Vagina (tissue), 2 donors: ENCODE measurements at regions not wholly inside any gene's neighbourhood (a gene's known extent, or its start where the extent isn't known, plus 50 kb on each side); places are given as distances from the start of the nearest gene placed in this dataset.

Experiments
- DNase-seq, 2 donors: peaks; one replicate each; pipeline ENCODE4 v3.0.0-alpha.2; 2017; ENCODE audit errors: extremely low spot score in 2 of 2
- H3K27ac ChIP-seq: fragments of 200-600 bp; sonication (generic); one replicate; pipeline ENCODE4 v1.5.1; 2019
- H3K27me3 ChIP-seq: fragments of 200-600 bp; sonication (generic); one replicate; pipeline ENCODE4 v1.5.1; 2019
- H3K36me3 ChIP-seq, 2 donors: fragments of 200-600 bp; sonication (generic); one replicate each; pipeline ENCODE4 v1.5.1; 2017 to 2019
- H3K4me1 ChIP-seq: fragments of 200-600 bp; sonication (generic); one replicate; pipeline ENCODE4 v1.5.1; 2019
- H3K4me3 ChIP-seq, 2 donors: fragments of 200-600 bp; sonication (generic); 1 replicate in 1 of 2; 2 replicates in 1 of 2; pipeline ENCODE4 v1.5.1; 2016 to 2019
- H3K9me3 ChIP-seq: fragments of 200-600 bp; sonication (generic); one replicate; pipeline ENCODE4 v1.5.1; 2019
- CTCF ChIP-seq, 3 experiments: fragments of 450-650 bp in 2 of 3; fragments of 200-600 bp in 1 of 3; sonication (generic) in 1 of 3; IDR thresholded peaks; one replicate each; pipeline ENCODE4 v1.5.1; 2017 to 2019; ENCODE audit warnings: antibody characterized with exemption in 3 of 3, mild to moderate bottlenecking in 2 of 3, moderate library complexity in 2 of 3
- POLR2A ChIP-seq, 2 donors: fragments of 450-650 bp; IDR thresholded peaks; one replicate each; pipeline ENCODE4 v1.6.1; 2017; ENCODE audit warnings: antibody characterized with exemption in 2 of 2, mild to moderate bottlenecking in 2 of 2, moderate library complexity in 2 of 2
- POLR2AphosphoS5 ChIP-seq, 2 donors: sonication (generic); formaldehyde crosslinking; IDR thresholded peaks; one replicate each; pipeline ENCODE4 v1.9.0; 2017; ENCODE audit warnings: antibody characterized with exemption in 2 of 2, mild to moderate bottlenecking in 2 of 2, low read depth in 1 of 2; ENCODE audit not compliant: insufficient read depth in 1 of 2
- intact Hi-C: fragments of 100-400 bp; cut with DNase I; formaldehyde crosslinking; loops from one replicate; pipeline ENCODE4 v1.15.1; 2023

DNA sequence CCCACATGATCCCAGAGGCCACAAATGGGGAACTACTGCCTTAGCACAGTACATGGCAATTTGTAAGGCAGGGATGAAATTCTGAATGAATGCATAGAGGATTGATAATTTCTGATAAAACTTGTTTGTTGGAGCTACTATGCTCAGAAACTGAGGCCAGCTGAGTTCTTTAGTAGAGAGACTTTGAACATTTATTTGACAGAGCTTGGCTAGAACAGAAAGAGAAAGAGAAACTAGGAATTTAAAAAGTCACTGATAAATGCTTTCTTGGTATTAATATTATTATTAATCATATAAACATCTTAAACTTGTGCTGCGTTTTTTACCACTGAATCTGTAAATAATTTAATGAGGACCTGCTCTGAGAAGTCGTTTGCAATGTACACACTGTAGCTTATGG, 923.7 kb upstream of the CNTNAP5 start:
- Histone ChIP-seq H3K9me3 (no peaks in the 10 kb centered on the region), H3K4me1 (peaks cover 7% of the 10 kb centered on the region), H3K27me3 (no peaks in the 10 kb centered on the region), H3K27ac (no peak overlapping the region), H3K36me3 (no peaks in the 10 kb centered on the region), H3K4me3 (no peak overlapping the region)
- no peak for DNase-seq
- intact Hi-C loops: no loop called here
- TF ChIP-seq POLR2A (IDR thresholded peaks at IDR 0.05) (no peak), CTCF (IDR thresholded peaks at IDR 0.05) (no peak), POLR2AphosphoS5 (IDR thresholded peaks at IDR 0.05; ENCODE audit: insufficient read depth in 1 of 2, low read depth in 1 of 2) (no peak)

GRCh38 chr2:123103902-123104301, 921.2 kb upstream of the CNTNAP5 start:
- no peak for DNase-seq
- Histone ChIP-seq H3K4me3 (no peak overlapping the region), H3K36me3 (no peaks in the 10 kb centered on the region), H3K27ac (no peak overlapping the region), H3K4me1 (peaks cover 7% of the 10 kb centered on the region), H3K9me3 (no peaks in the 10 kb centered on the region), H3K27me3 (no peaks in the 10 kb centered on the region)
- intact Hi-C loops: no loop called here
- no peak for TF ChIP-seq CTCF (IDR thresholded peaks at IDR 0.05)
- no peak for TF ChIP-seq POLR2AphosphoS5 (IDR thresholded peaks at IDR 0.05; ENCODE audit: insufficient read depth in 1 of 2, low read depth in 1 of 2)
- TF ChIP-seq POLR2A (IDR thresholded peaks at IDR 0.05): no peak

- H3K4me1 ChIP-seq: no peaks in the 10 kb centered on the region
- no peak overlapping the region for H3K4me3 ChIP-seq
- no peaks in the 10 kb centered on the region for H3K36me3 ChIP-seq
- DNase-seq: no peak
- intact Hi-C loops: no loop called here
- no peaks in the 10 kb centered on the region for H3K9me3 ChIP-seq
- H3K27me3 ChIP-seq: no peaks in the 10 kb centered on the region
- H3K27ac ChIP-seq: no peak overlapping the region
- TF ChIP-seq CTCF (IDR thresholded peaks at IDR 0.05) (no peak), POLR2A (IDR thresholded peaks at IDR 0.05) (no peak), POLR2AphosphoS5 (IDR thresholded peaks at IDR 0.05; ENCODE audit: insufficient read depth in 1 of 2, low read depth in 1 of 2) (no peak)
These were observed 908.5 kb upstream of the CNTNAP5 start for GRCh38 chr2:123116595-123116994.

GRCh38 chr2:123127236-123127635, 897.9 kb upstream of the CNTNAP5 start:
- H3K27me3 ChIP-seq: no peaks in the 10 kb centered on the region
- DNase-seq: no peak
- no peaks in the 10 kb centered on the region for H3K9me3 ChIP-seq
- intact Hi-C loops: no loop called here
- H3K27ac ChIP-seq: no peak overlapping the region
- H3K36me3 ChIP-seq: no peaks in the 10 kb centered on the region
- H3K4me3 ChIP-seq: no peak overlapping the region
- no peaks in the 10 kb centered on the region for H3K4me1 ChIP-seq
- TF ChIP-seq POLR2AphosphoS5 (IDR thresholded peaks at IDR 0.05; ENCODE audit: insufficient read depth in 1 of 2, low read depth in 1 of 2) (no peak), POLR2A (IDR thresholded peaks at IDR 0.05) (no peak), CTCF (IDR thresholded peaks at IDR 0.05) (no peak)

DNA sequence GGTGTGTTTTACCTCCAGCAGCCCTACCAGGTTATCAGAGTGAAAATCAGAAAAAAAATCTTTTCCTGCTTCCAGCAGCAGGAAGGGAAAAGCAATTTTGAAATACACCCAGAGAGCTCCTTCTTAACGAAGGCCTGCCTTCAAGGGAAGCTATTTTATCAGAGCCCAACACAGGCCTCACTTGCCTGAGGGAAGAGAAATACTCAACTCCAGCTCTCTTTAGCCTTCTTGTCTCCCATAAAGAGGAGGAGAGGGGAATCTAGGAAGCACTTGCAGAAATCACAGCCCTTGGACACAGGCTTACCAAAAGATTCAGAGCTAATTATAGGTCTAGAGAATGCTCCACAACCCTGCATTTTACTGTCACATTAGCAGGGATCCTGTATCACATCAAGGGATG, 896.1 kb upstream of the CNTNAP5 start:
- Histone ChIP-seq H3K4me1 (no peaks in the 10 kb centered on the region), H3K4me3 (no peak overlapping the region), H3K9me3 (no peaks in the 10 kb centered on the region), H3K27me3 (no peaks in the 10 kb centered on the region), H3K36me3 (no peaks in the 10 kb centered on the region), H3K27ac (no peak overlapping the region)
- intact Hi-C loops: no loop called here
- no peak for DNase-seq
- TF ChIP-seq POLR2A (IDR thresholded peaks at IDR 0.05) (no peak), POLR2AphosphoS5 (IDR thresholded peaks at IDR 0.05; ENCODE audit: insufficient read depth in 1 of 2, low read depth in 1 of 2) (no peak), CTCF (IDR thresholded peaks at IDR 0.05) (no peak)
